Thyroid gland (tissue), 4 donors: ENCODE measurements at regions not wholly inside any gene's neighbourhood (a gene's known extent, or its start where the extent isn't known, plus 50 kb on each side); places are given as distances from the start of the nearest gene placed in this dataset.

Experiments used
- DNase-seq, 2 donors: peaks; one replicate each; pipeline ENCODE4 v3.0.0-alpha.2; 2019
- H3K27ac ChIP-seq, 3 donors: fragments of 200-600 bp; sonication (generic); 1 replicate in 2 of 3; 2 replicates in 1 of 3; pipeline ENCODE4 v1.5.1; 2016 to 2019; ENCODE audit warnings: mild to moderate bottlenecking in 1 of 3, moderate library complexity in 1 of 3
- H3K27me3 ChIP-seq: fragments of 200-600 bp; sonication (generic); one replicate; pipeline ENCODE4 v1.5.1; 2019
- H3K36me3 ChIP-seq, 2 donors: fragments of 200-600 bp; sonication (generic); one replicate each; pipeline ENCODE4 v1.5.1; 2016 to 2019
- H3K4me1 ChIP-seq, 2 donors: fragments of 200-600 bp; sonication (generic); one replicate each; pipeline ENCODE4 v1.5.1; 2017 to 2019
- H3K4me3 ChIP-seq, 3 donors: fragments of 200-600 bp; sonication (generic); replicated peaks in 1 of 3; 1 replicate in 2 of 3; 2 replicates in 1 of 3; pipeline ENCODE4 v1.5.1; 2016; ENCODE audit warnings: mild to moderate bottlenecking in 1 of 3
- H3K9me3 ChIP-seq: fragments of 200-600 bp; sonication (generic); one replicate; pipeline ENCODE4 v1.5.1; 2017
- POLR2A ChIP-seq, 2 donors: fragments of 450-650 bp; IDR thresholded peaks; one replicate each; pipeline ENCODE4 v1.6.1; 2017; ENCODE audit warnings: antibody characterized with exemption in 2 of 2, mild to moderate bottlenecking in 2 of 2, moderate library complexity in 1 of 2
- WGBS, 2 donors: methylation state at CpG; one replicate each; pipeline ENCODE4 v1.1.5; 2017; 5-methylcytosine and 5-hydroxymethylcytosine counted together
- intact Hi-C: fragments of 100-400 bp; cut with DNase I; formaldehyde crosslinking; loops from one replicate; pipeline ENCODE4 v1.15.1; 2023
- TF ChIP-seq, protein P1 (sequence below), 6 experiments: fragments of 200-600 bp in 3 of 6; fragments of 450-650 bp in 3 of 6; sonication (generic) in 3 of 6; IDR thresholded peaks; one replicate each; pipeline ENCODE4 v1.5.1; 2016 to 2019; ENCODE audit warnings: antibody characterized with exemption in 6 of 6, mild to moderate bottlenecking in 2 of 6, inconsistent platforms in 1 of 6, moderate library complexity in 1 of 6

DNA sequence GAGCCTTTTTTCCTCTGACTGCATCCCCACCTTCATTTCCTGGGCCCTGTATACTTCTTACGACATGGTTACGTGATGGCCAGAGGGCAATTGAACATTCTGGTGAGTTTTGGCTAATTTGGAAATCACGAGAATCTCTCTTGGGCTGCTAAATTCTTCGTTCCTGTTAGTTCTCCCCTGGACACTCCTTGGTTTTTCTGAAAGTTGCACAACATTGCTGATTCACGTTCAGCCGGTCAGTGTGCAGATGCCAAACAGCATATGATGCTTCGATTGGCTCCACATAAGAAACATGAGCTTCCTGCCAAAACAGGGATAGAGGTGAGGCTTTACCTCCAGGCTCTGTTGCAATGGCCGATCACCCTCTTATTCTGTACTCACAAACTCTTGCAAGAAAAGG lies 119.4 kb upstream of the LY86 start:
- no peak overlapping the region for H3K27ac ChIP-seq

GRCh38 chr6:6470123-6470522 lies 118.4 kb upstream of the LY86 start:
- intact Hi-C loops = no loop called here
- Histone ChIP-seq H3K4me1 (no peaks in the 10 kb centered on the region), H3K27me3 (no peaks in the 10 kb centered on the region), H3K36me3 (no peaks in the 10 kb centered on the region), H3K4me3 (no peak overlapping the region), H3K9me3 (no peaks in the 10 kb centered on the region), H3K27ac (no peak overlapping the region)
- DNase-seq = no peak
- no peak for TF ChIP-seq POLR2A (IDR thresholded peaks at IDR 0.05)
- TF ChIP-seq, protein P1, sequence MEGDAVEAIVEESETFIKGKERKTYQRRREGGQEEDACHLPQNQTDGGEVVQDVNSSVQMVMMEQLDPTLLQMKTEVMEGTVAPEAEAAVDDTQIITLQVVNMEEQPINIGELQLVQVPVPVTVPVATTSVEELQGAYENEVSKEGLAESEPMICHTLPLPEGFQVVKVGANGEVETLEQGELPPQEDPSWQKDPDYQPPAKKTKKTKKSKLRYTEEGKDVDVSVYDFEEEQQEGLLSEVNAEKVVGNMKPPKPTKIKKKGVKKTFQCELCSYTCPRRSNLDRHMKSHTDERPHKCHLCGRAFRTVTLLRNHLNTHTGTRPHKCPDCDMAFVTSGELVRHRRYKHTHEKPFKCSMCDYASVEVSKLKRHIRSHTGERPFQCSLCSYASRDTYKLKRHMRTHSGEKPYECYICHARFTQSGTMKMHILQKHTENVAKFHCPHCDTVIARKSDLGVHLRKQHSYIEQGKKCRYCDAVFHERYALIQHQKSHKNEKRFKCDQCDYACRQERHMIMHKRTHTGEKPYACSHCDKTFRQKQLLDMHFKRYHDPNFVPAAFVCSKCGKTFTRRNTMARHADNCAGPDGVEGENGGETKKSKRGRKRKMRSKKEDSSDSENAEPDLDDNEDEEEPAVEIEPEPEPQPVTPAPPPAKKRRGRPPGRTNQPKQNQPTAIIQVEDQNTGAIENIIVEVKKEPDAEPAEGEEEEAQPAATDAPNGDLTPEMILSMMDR (IDR thresholded peaks at IDR 0.05) = no peak
- 86 to 96% methylated on average over 2 of the region's 2 CpGs for WGBS, 2 donors

More for the DNA sequence above, 119.4 kb upstream of the LY86 start:
- Histone ChIP-seq H3K4me3 (no peak overlapping the region), H3K9me3 (no peaks in the 10 kb centered on the region), H3K27me3 (no peaks in the 10 kb centered on the region), H3K36me3 (no peaks in the 10 kb centered on the region), H3K4me1 (no peaks in the 10 kb centered on the region)
- 86 to 90% methylated on average over 8 of the region's 8 CpGs for WGBS, 2 donors
- intact Hi-C loops = no loop called here
- DNase-seq = no peak
- TF ChIP-seq, protein P1 (IDR thresholded peaks at IDR 0.05) = no peak
- no peak for TF ChIP-seq POLR2A (IDR thresholded peaks at IDR 0.05)

GRCh38 chr6:6471276-6471675 lies 117.2 kb upstream of the LY86 start:
- Histone ChIP-seq H3K4me1 (no peaks in the 10 kb centered on the region), H3K27me3 (no peaks in the 10 kb centered on the region), H3K27ac (no peak overlapping the region), H3K36me3 (no peaks in the 10 kb centered on the region), H3K9me3 (no peaks in the 10 kb centered on the region), H3K4me3 (no peak overlapping the region)
- TF ChIP-seq POLR2A (IDR thresholded peaks at IDR 0.05) = no peak
- TF ChIP-seq, protein P1 (IDR thresholded peaks at IDR 0.05) = no peak
- intact Hi-C loops = no loop called here
- no peak for DNase-seq
- WGBS, 2 donors = 95 to 96% methylated on average over 3 of the region's 3 CpGs

GRCh38 chr6:6474170-6474920 lies 114.2 kb upstream of the LY86 start:
- Histone ChIP-seq H3K27ac (no peak overlapping the region), H3K9me3 (no peaks in the 10 kb centered on the region), H3K27me3 (no peaks in the 10 kb centered on the region), H3K36me3 (no peaks in the 10 kb centered on the region), H3K4me3 (no peak overlapping the region), H3K4me1 (no peaks in the 10 kb centered on the region)
- intact Hi-C loops = no loop called here
- 86% methylated on average over 11 of the region's 11 CpGs for WGBS, 2 donors
- TF ChIP-seq, protein P1 (IDR thresholded peaks at IDR 0.05) = no peak
- TF ChIP-seq POLR2A (IDR thresholded peaks at IDR 0.05) = no peak
- DNase-seq = no peak

GRCh38 chr6:6479785-6480184 lies 108.7 kb upstream of the LY86 start:
- H3K36me3 ChIP-seq = no peaks in the 10 kb centered on the region
- H3K4me3 ChIP-seq = no peak overlapping the region
- 62 to 65% methylated on average over 6 of the region's 6 CpGs for WGBS, 2 donors
- H3K27ac ChIP-seq = no peak overlapping the region
- H3K9me3 ChIP-seq = no peaks in the 10 kb centered on the region
- TF ChIP-seq POLR2A (IDR thresholded peaks at IDR 0.05) = no peak
- TF ChIP-seq, protein P1 (IDR thresholded peaks at IDR 0.05) = no peak
- intact Hi-C loops = no loop called here
- no peak for DNase-seq
- H3K4me1 ChIP-seq = no peaks in the 10 kb centered on the region
- H3K27me3 ChIP-seq = no peaks in the 10 kb centered on the region
